ENCODE measurements at regions not wholly inside any gene's neighbourhood (a gene's known extent, or its start where the extent isn't known, plus 50 kb on each side); places are given as distances from the start of the nearest gene placed in this dataset.

- Histone ChIP-seq H3K27me3 (ENCODE audit: insufficient read depth, low read length) (no peaks in the 10 kb centered on the region), H3K4me3 (ENCODE audit: low read length) (no peak overlapping the region), H3K36me3 (ENCODE audit: insufficient read depth, low read length) (no peaks in the 10 kb centered on the region), H2AFZ (ENCODE audit: low read depth, low read length) (no peak overlapping the region), H3K9me3 (ENCODE audit: low read length) (peaks cover 2% of the 10 kb centered on the region), H3K4me1 (ENCODE audit: insufficient read depth, low read length) (no peaks in the 10 kb centered on the region)
These were observed 159.9 kb downstream of the TMEM38B start for GRCh38 chr9:105854026-105854782.

GRCh38 chr9:105854783-105855724 lies 160.7 kb downstream of the TMEM38B start:
- no peak overlapping the region for H3K4me3 ChIP-seq (ENCODE audit: low read length)
- no peaks in the 10 kb centered on the region for H3K27me3 ChIP-seq (ENCODE audit: insufficient read depth, low read length)
- H2AFZ ChIP-seq (ENCODE audit: low read depth, low read length), result no peak overlapping the region
- no peaks in the 10 kb centered on the region for H3K4me1 ChIP-seq (ENCODE audit: insufficient read depth, low read length)
- H3K9me3 ChIP-seq (ENCODE audit: low read length), result peaks cover 2% of the 10 kb centered on the region
- no peaks in the 10 kb centered on the region for H3K36me3 ChIP-seq (ENCODE audit: insufficient read depth, low read length)

GRCh38 chr9:105855987-105856386 lies 161.6 kb downstream of the TMEM38B start:
- H3K27me3 ChIP-seq (ENCODE audit: insufficient read depth, low read length), result no peaks in the 10 kb centered on the region

GRCh38 chr9:105858006-105858690 lies 163.8 kb downstream of the TMEM38B start:
- Histone ChIP-seq H3K36me3 (ENCODE audit: insufficient read depth, low read length) (no peaks in the 10 kb centered on the region), H3K4me1 (ENCODE audit: insufficient read depth, low read length) (no peaks in the 10 kb centered on the region), H3K27me3 (ENCODE audit: insufficient read depth, low read length) (no peaks in the 10 kb centered on the region), H3K4me3 (ENCODE audit: low read length) (no peak overlapping the region), H2AFZ (ENCODE audit: low read depth, low read length) (no peak overlapping the region), H3K9me3 (ENCODE audit: low read length) (no peaks in the 10 kb centered on the region)

More at GRCh38 chr9:105855987-105856386, 161.6 kb downstream of the TMEM38B start:
- Histone ChIP-seq H3K4me3 (ENCODE audit: low read length) (no peak overlapping the region), H3K9me3 (ENCODE audit: low read length) (peaks cover 2% of the 10 kb centered on the region), H3K36me3 (ENCODE audit: insufficient read depth, low read length) (no peaks in the 10 kb centered on the region), H3K4me1 (ENCODE audit: insufficient read depth, low read length) (no peaks in the 10 kb centered on the region), H2AFZ (ENCODE audit: low read depth, low read length) (no peak overlapping the region)

- Histone ChIP-seq H3K9me3 (ENCODE audit: low read length) (no peaks in the 10 kb centered on the region), H2AFZ (ENCODE audit: low read depth, low read length) (no peak overlapping the region), H3K36me3 (ENCODE audit: insufficient read depth, low read length) (no peaks in the 10 kb centered on the region), H3K4me1 (ENCODE audit: insufficient read depth, low read length) (no peaks in the 10 kb centered on the region), H3K4me3 (ENCODE audit: low read length) (no peak overlapping the region), H3K27me3 (ENCODE audit: insufficient read depth, low read length) (no peaks in the 10 kb centered on the region)
These were observed 164.5 kb downstream of the TMEM38B start for GRCh38 chr9:105858877-105859276.

- Histone ChIP-seq H3K4me1 (ENCODE audit: insufficient read depth, low read length) (no peaks in the 10 kb centered on the region), H2AFZ (ENCODE audit: low read depth, low read length) (no peak overlapping the region), H3K27me3 (ENCODE audit: insufficient read depth, low read length) (no peaks in the 10 kb centered on the region), H3K9me3 (ENCODE audit: low read length) (no peaks in the 10 kb centered on the region), H3K36me3 (ENCODE audit: insufficient read depth, low read length) (no peaks in the 10 kb centered on the region), H3K4me3 (ENCODE audit: low read length) (no peak overlapping the region)
These were observed 165.2 kb downstream of the TMEM38B start for GRCh38 chr9:105859428-105860091.

GRCh38 chr9:105860516-105860915 lies 166.2 kb downstream of the TMEM38B start:
- H3K4me1 ChIP-seq (ENCODE audit: insufficient read depth, low read length), result no peaks in the 10 kb centered on the region
- no peaks in the 10 kb centered on the region for H3K27me3 ChIP-seq (ENCODE audit: insufficient read depth, low read length)
- H3K36me3 ChIP-seq (ENCODE audit: insufficient read depth, low read length), result no peaks in the 10 kb centered on the region
- H3K9me3 ChIP-seq (ENCODE audit: low read length), result no peaks in the 10 kb centered on the region
- no peak overlapping the region for H2AFZ ChIP-seq (ENCODE audit: low read depth, low read length)
- H3K4me3 ChIP-seq (ENCODE audit: low read length), result no peak overlapping the region

- H3K4me1 ChIP-seq (ENCODE audit: insufficient read depth, low read length), result no peaks in the 10 kb centered on the region
- H2AFZ ChIP-seq (ENCODE audit: low read depth, low read length), result no peak overlapping the region
- no peak overlapping the region for H3K4me3 ChIP-seq (ENCODE audit: low read length)
- H3K27me3 ChIP-seq (ENCODE audit: insufficient read depth, low read length), result no peaks in the 10 kb centered on the region
- H3K9me3 ChIP-seq (ENCODE audit: low read length), result no peaks in the 10 kb centered on the region
- H3K36me3 ChIP-seq (ENCODE audit: insufficient read depth, low read length), result no peaks in the 10 kb centered on the region
These were observed 167.6 kb downstream of the TMEM38B start for GRCh38 chr9:105861972-105862371.

GRCh38 chr9:105864248-105864898 lies 170.0 kb downstream of the TMEM38B start:
- no peak overlapping the region for H3K4me3 ChIP-seq (ENCODE audit: low read length)
- H3K27me3 ChIP-seq (ENCODE audit: insufficient read depth, low read length), result no peaks in the 10 kb centered on the region
- no peaks in the 10 kb centered on the region for H3K9me3 ChIP-seq (ENCODE audit: low read length)
- H3K36me3 ChIP-seq (ENCODE audit: insufficient read depth, low read length), result no peaks in the 10 kb centered on the region
- H2AFZ ChIP-seq (ENCODE audit: low read depth, low read length), result no peak overlapping the region
- no peaks in the 10 kb centered on the region for H3K4me1 ChIP-seq (ENCODE audit: insufficient read depth, low read length)

- no peaks in the 10 kb centered on the region for H3K4me1 ChIP-seq (ENCODE audit: insufficient read depth, low read length)
- no peaks in the 10 kb centered on the region for H3K27me3 ChIP-seq (ENCODE audit: insufficient read depth, low read length)
- no peak overlapping the region for H2AFZ ChIP-seq (ENCODE audit: low read depth, low read length)
- no peaks in the 10 kb centered on the region for H3K36me3 ChIP-seq (ENCODE audit: insufficient read depth, low read length)
- no peak overlapping the region for H3K4me3 ChIP-seq (ENCODE audit: low read length)
- no peaks in the 10 kb centered on the region for H3K9me3 ChIP-seq (ENCODE audit: low read length)
These were observed 170.9 kb downstream of the TMEM38B start for GRCh38 chr9:105865285-105865684.

- Histone ChIP-seq H3K4me1 (ENCODE audit: insufficient read depth, low read length) (no peaks in the 10 kb centered on the region), H3K9me3 (ENCODE audit: low read length) (no peaks in the 10 kb centered on the region), H2AFZ (ENCODE audit: low read depth, low read length) (no peak overlapping the region), H3K36me3 (ENCODE audit: insufficient read depth, low read length) (no peaks in the 10 kb centered on the region), H3K27me3 (ENCODE audit: insufficient read depth, low read length) (no peaks in the 10 kb centered on the region), H3K4me3 (ENCODE audit: low read length) (no peak overlapping the region)
These were observed 177.2 kb downstream of the TMEM38B start for GRCh38 chr9:105871540-105871939.

GRCh38 chr9:105873801-105874200 lies 179.5 kb downstream of the TMEM38B start:
- Histone ChIP-seq H3K27me3 (ENCODE audit: insufficient read depth, low read length) (no peaks in the 10 kb centered on the region), H3K4me3 (ENCODE audit: low read length) (no peak overlapping the region), H3K36me3 (ENCODE audit: insufficient read depth, low read length) (no peaks in the 10 kb centered on the region), H3K9me3 (ENCODE audit: low read length) (peaks cover 2% of the 10 kb centered on the region), H2AFZ (ENCODE audit: low read depth, low read length) (no peak overlapping the region), H3K4me1 (ENCODE audit: insufficient read depth, low read length) (no peaks in the 10 kb centered on the region)
